Rectal smooth muscle tissue (tissue), 1 donor: ENCODE measurements at regions not wholly inside any gene's neighbourhood (a gene's known extent, or its start where the extent isn't known, plus 50 kb on each side); places are given as distances from the start of the nearest gene placed in this dataset.

Experiments used
- H3K27ac ChIP-seq: one replicate; pipeline ENCODE4 v1.7.0; 2013; ENCODE audit warnings: low read depth, low read length, inconsistent platforms
- H3K27me3 ChIP-seq: one replicate; pipeline ENCODE4 v1.7.0; 2013; ENCODE audit warnings: low read length; ENCODE audit not compliant: control insufficient read depth, insufficient read depth
- H3K36me3 ChIP-seq: one replicate; pipeline ENCODE4 v1.7.0; 2013; ENCODE audit warnings: low read length; ENCODE audit not compliant: control insufficient read depth, insufficient read depth
- H3K4me1 ChIP-seq: one replicate; pipeline ENCODE4 v1.7.0; 2013; ENCODE audit warnings: low read length; ENCODE audit not compliant: control insufficient read depth, insufficient read depth
- H3K4me3 ChIP-seq: one replicate; pipeline ENCODE4 v1.7.0; 2013; ENCODE audit warnings: low read length
- H3K9ac ChIP-seq: one replicate; pipeline ENCODE4 v1.7.0; 2013; ENCODE audit warnings: low read length

DNA sequence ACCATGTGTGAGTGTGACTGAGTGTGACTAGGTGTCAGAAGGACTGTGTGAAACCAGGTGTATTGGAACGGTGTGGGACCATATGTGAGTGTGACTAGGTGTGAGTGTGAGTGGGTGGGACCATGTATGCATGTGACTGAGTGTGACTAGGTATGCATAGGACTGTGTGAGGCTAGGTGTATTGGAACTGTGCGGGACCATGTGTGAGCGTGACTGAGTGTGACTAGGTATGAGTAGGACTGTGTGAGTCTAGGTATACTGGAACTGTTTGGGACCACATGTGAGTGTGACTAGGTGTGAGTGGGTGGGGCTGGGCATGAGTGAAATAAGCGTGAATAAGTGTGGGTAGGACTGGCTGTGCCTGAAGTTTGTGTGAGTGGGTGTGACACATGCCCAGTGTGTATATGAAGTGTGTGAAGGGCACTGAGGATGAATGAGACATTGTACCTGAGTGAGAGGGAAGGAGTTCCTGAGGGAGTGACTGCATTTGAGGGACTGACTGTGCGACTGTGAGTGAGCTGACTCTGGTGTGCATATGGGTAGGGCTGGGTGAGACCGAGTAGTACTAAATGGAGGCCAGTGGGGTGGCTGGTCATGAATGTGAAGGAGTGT, 247.0 kb upstream of the CCDC54 start:
- Histone ChIP-seq H3K36me3 (no peaks in the 10 kb centered on the region), H3K4me1 (no peaks in the 10 kb centered on the region), H3K9ac (no peak overlapping the region), H3K27me3 (no peaks in the 10 kb centered on the region), H3K4me3 (no peak overlapping the region), H3K27ac (no peak overlapping the region)

GRCh38 chr3:107132674-107133073, 244.6 kb upstream of the CCDC54 start:
- H3K4me1 ChIP-seq: no peaks in the 10 kb centered on the region
- no peaks in the 10 kb centered on the region for H3K27me3 ChIP-seq
- no peaks in the 10 kb centered on the region for H3K36me3 ChIP-seq
- no peak overlapping the region for H3K27ac ChIP-seq
- H3K4me3 ChIP-seq: no peak overlapping the region
- H3K9ac ChIP-seq: no peak overlapping the region

DNA sequence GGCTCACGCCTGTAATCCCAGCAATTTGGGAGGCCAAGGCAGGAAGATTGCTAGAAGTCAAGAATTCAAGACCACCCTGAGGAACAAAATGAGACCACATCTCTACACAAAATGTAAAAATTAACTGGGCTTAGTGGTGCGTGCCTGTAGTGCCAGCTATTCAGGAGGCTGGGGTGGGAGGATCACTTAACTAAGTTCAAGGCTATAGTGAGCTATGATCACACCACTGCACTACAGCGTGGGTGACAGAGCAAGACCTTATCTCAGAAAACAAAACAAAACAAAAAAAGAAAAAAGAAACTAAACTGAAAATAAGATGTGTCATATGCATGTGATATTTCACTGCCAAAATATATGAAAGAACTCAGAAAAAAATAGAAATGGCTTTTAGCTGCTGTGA, 243.3 kb upstream of the CCDC54 start:
- no peak overlapping the region for H3K4me3 ChIP-seq
- no peaks in the 10 kb centered on the region for H3K36me3 ChIP-seq
- no peaks in the 10 kb centered on the region for H3K4me1 ChIP-seq
- no peak overlapping the region for H3K9ac ChIP-seq
- no peak overlapping the region for H3K27ac ChIP-seq
- no peaks in the 10 kb centered on the region for H3K27me3 ChIP-seq

DNA sequence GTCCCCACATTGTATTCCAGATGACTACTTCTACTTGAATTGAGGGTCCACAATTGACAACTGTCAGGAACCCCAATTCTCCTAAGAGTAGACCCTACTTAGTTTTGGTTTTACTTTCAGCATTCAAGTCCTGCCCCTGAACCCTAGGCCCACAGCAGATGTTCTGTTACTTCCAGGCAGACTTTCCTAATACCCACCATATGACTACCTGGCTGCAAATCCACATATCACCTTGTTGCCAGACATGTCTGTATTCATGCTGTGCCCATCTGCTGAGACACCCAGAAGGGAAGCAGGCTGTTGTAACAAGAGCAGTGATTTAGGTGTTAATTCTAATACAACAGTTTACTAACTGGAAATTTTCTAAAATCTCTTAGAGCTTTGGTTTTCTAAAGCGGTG, 235.1 kb upstream of the CCDC54 start:
- Histone ChIP-seq H3K9ac (no peak overlapping the region), H3K4me3 (no peak overlapping the region), H3K27me3 (no peaks in the 10 kb centered on the region), H3K36me3 (no peaks in the 10 kb centered on the region), H3K27ac (no peak overlapping the region), H3K4me1 (no peaks in the 10 kb centered on the region)

- Histone ChIP-seq H3K27me3 (no peaks in the 10 kb centered on the region), H3K4me1 (no peaks in the 10 kb centered on the region), H3K9ac (no peak overlapping the region), H3K36me3 (no peaks in the 10 kb centered on the region), H3K27ac (no peak overlapping the region), H3K4me3 (no peak overlapping the region)
Observed at GRCh38 chr3:107142786-107143575, 234.3 kb upstream of the CCDC54 start.

DNA sequence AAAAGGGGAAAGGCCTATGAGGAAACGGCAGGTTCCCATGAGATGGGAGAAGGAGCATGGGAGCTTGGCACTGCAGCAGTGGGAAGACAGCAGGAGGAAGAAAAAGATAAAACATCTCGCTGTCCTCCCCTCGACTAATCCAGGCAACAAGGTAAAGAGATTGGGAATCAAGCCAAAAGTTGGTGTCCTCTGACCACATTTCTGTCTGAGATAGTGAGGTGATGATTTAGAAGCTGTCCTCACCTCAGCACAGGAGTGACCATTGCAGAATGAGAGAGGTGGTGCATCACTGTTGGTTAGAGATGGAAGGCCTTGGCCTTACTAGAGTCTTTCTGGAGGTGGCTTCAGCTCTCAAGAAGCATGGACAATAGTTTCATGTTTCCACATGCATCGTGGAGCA, 226.6 kb upstream of the CCDC54 start:
- no peaks in the 10 kb centered on the region for H3K4me1 ChIP-seq
- H3K4me3 ChIP-seq: no peak overlapping the region
- H3K36me3 ChIP-seq: no peaks in the 10 kb centered on the region
- H3K27ac ChIP-seq: no peak overlapping the region
- H3K9ac ChIP-seq: no peak overlapping the region
- no peaks in the 10 kb centered on the region for H3K27me3 ChIP-seq

DNA sequence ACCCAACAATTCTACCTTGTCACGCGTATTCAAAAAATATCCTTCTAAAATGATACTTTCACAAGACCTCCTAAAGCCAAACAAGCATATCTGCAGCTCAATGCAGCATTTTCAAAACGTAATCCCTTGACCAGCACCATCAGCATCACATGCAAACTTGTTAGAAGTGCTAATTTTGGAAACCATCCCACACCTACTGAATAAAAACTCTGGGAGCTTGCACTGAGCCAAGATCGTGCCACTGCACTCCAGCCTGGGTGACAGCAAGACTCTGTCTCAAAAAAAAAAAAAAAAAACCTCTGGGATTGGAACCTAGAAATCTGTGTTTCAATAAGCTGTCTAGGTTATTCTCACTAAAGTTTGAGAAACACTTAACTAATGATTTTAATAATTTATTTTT, 223.3 kb upstream of the CCDC54 start:
- no peaks in the 10 kb centered on the region for H3K27me3 ChIP-seq
- H3K36me3 ChIP-seq: no peaks in the 10 kb centered on the region
- no peak overlapping the region for H3K27ac ChIP-seq

GRCh38 chr3:107172411-107172810, 204.8 kb upstream of the CCDC54 start:
- Histone ChIP-seq H3K36me3 (no peaks in the 10 kb centered on the region), H3K4me1 (no peaks in the 10 kb centered on the region), H3K9ac (no peak overlapping the region), H3K27me3 (no peaks in the 10 kb centered on the region), H3K27ac (no peak overlapping the region), H3K4me3 (no peak overlapping the region)

More for the DNA sequence above, 223.3 kb upstream of the CCDC54 start:
- Histone ChIP-seq H3K4me1 (no peaks in the 10 kb centered on the region), H3K9ac (no peak overlapping the region), H3K4me3 (no peak overlapping the region)

GRCh38 chr3:107184375-107184774, 192.9 kb upstream of the CCDC54 start:
- Histone ChIP-seq H3K36me3 (no peaks in the 10 kb centered on the region), H3K4me3 (no peak overlapping the region), H3K27ac (no peak overlapping the region), H3K27me3 (no peaks in the 10 kb centered on the region), H3K9ac (no peak overlapping the region), H3K4me1 (no peaks in the 10 kb centered on the region)

GRCh38 chr3:107188262-107188661, 189.0 kb upstream of the CCDC54 start:
- H3K9ac ChIP-seq: no peak overlapping the region
- no peak overlapping the region for H3K4me3 ChIP-seq
- H3K27ac ChIP-seq: no peak overlapping the region
- H3K36me3 ChIP-seq: no peaks in the 10 kb centered on the region
- no peaks in the 10 kb centered on the region for H3K4me1 ChIP-seq
- H3K27me3 ChIP-seq: no peaks in the 10 kb centered on the region

- Histone ChIP-seq H3K4me1 (no peaks in the 10 kb centered on the region), H3K27me3 (no peaks in the 10 kb centered on the region), H3K4me3 (no peak overlapping the region), H3K36me3 (no peaks in the 10 kb centered on the region), H3K27ac (no peak overlapping the region), H3K9ac (no peak overlapping the region)
Observed at GRCh38 chr3:107189158-107189791, 188.0 kb upstream of the CCDC54 start.

- Histone ChIP-seq H3K36me3 (no peaks in the 10 kb centered on the region), H3K27me3 (no peaks in the 10 kb centered on the region), H3K4me3 (no peak overlapping the region), H3K27ac (no peak overlapping the region), H3K9ac (no peak overlapping the region), H3K4me1 (no peaks in the 10 kb centered on the region)
Observed at GRCh38 chr3:107193116-107193515, 184.1 kb upstream of the CCDC54 start.
